T-helper 22 cell (primary cell): ENCODE measurements at regions not wholly inside any gene's neighbourhood (a gene's known extent, or its start where the extent isn't known, plus 50 kb on each side); places are given as distances from the start of the nearest gene placed in this dataset.
"Not testable (repeated sequence)": the region's sequence is repeated elsewhere in the genome, so short reads cannot be mapped to it uniquely, and the experiment has no call there.

ENCODE experiments used
- DNase-seq: peaks from one replicate; pipeline ENCODE4 v3.0.0-alpha.2; 2020; ENCODE audit warnings: low read depth

GRCh38 chr2:219727771-219728429 lies 100.5 kb downstream of the SLC4A3 start:
- no peak for DNase-seq

- no peak for DNase-seq
These were observed 101.6 kb downstream of the SLC4A3 start for GRCh38 chr2:219728991-219729487.

- no peak for DNase-seq
These were observed 103.7 kb downstream of the SLC4A3 start for GRCh38 chr2:219731173-219731572.

GRCh38 chr2:219733106-219733505 lies 105.7 kb downstream of the SLC4A3 start:
- DNase-seq = no peak

GRCh38 chr2:219733746-219734145 lies 106.3 kb downstream of the SLC4A3 start:
- DNase-seq = no peak

GRCh38 chr2:219736209-219736608 lies 108.8 kb downstream of the SLC4A3 start:
- no peak for DNase-seq

- no peak for DNase-seq
These were observed 109.9 kb downstream of the SLC4A3 start for GRCh38 chr2:219737270-219737691.

- no peak for DNase-seq
These were observed 111.6 kb downstream of the SLC4A3 start for GRCh38 chr2:219739066-219739465.

- DNase-seq = no peak
These were observed 112.5 kb downstream of the SLC4A3 start for GRCh38 chr2:219739866-219740440.

GRCh38 chr2:219743548-219743947 lies 116.1 kb downstream of the SLC4A3 start:
- DNase-seq = no peak

- DNase-seq = no peak
These were observed 116.6 kb downstream of the SLC4A3 start for GRCh38 chr2:219744066-219744465.

- no peak for DNase-seq
These were observed 117.2 kb downstream of the SLC4A3 start for GRCh38 chr2:219744600-219744999.

GRCh38 chr2:219747637-219748036 lies 120.2 kb downstream of the SLC4A3 start:
- no peak for DNase-seq

- DNase-seq = no peak
These were observed 121.5 kb downstream of the SLC4A3 start for GRCh38 chr2:219748671-219749570.

GRCh38 chr2:219751121-219751520 lies 123.7 kb downstream of the SLC4A3 start:
- not testable (repeated sequence) for DNase-seq

- DNase-seq = no peak
These were observed 125.3 kb downstream of the SLC4A3 start for GRCh38 chr2:219752726-219753125.

GRCh38 chr2:219758907-219759680 lies 131.7 kb downstream of the SLC4A3 start:
- DNase-seq = no peak

GRCh38 chr2:219759801-219760200 lies 132.4 kb downstream of the SLC4A3 start:
- no peak for DNase-seq

- DNase-seq = no peak
These were observed 137.9 kb downstream of the SLC4A3 start for GRCh38 chr2:219765231-219765911.

GRCh38 chr2:219766658-219767057 lies 139.2 kb downstream of the SLC4A3 start:
- no peak for DNase-seq
